HCT116 (cell line): ENCODE measurements at regions not wholly inside any gene's neighbourhood (a gene's known extent, or its start where the extent isn't known, plus 50 kb on each side); places are given as distances from the start of the nearest gene placed in this dataset.

Source experiments
- ATAC-seq: fragments of 200-7000 bp; cut with Tn5 transposase; 2 replicates; pipeline ENCODE4 v1.9.1; 2020; ENCODE audit warnings: mild to moderate bottlenecking, moderate library complexity
- BruUV-seq: library from RNA; stranded (reverse); fragments of 400-500 nt; replicated peaks from 2 replicates; lab custom pipeline; 2021; lab: Mats Ljungman, UMichigan
- CTCF ChIA-PET: fragments of 300-600 bp; sonication (Branson Sonifier 250); formaldehyde crosslinking; loops from one replicate; lab custom pipeline; 2021; ENCODE audit warnings: antibody characterized with exemption; lab: Charles Lee
- POLR2A ChIA-PET: fragments of 300-600, 350-600 bp; sonication (Branson Sonifier 250); formaldehyde crosslinking; loops from one replicate; lab custom pipeline; 2021; ENCODE audit warnings: antibody characterized with exemption; lab: Charles Lee
- RAD21 ChIA-PET, 2 experiments: fragments of 300-600 bp; sonication (Branson Sonifier 250); formaldehyde crosslinking; loops; one replicate each; lab custom pipeline; 2023; ENCODE audit warnings: low total read pairs in 2 of 2; ENCODE audit not compliant: uncharacterized antibody in 2 of 2, unreplicated experiment in 2 of 2, low non-redundant PET in 1 of 2; lab: Charles Lee
- DNase-seq: peaks from one replicate; pipeline ENCODE4 v3.0.0-alpha.2; 2010; ENCODE audit warnings: low read depth, low spot score
- H2AFZ ChIP-seq: fragments of 200-600 bp; shearing (Covaris generic), sonication (generic); 2 replicates; pipeline ENCODE4 v1.6.1; 2017; ENCODE audit warnings: low read depth, mixed run types, mixed read lengths, antibody characterized with exemption, low read length; ENCODE audit not compliant: poor library complexity, severe bottlenecking
- H3K27ac ChIP-seq: 2 replicates; pipeline ENCODE4 v1.5.1; 2012; ENCODE audit warnings: low read depth, low read length
- H3K27me3 ChIP-seq: fragments of 200-600 bp; sonication (generic); 2 replicates; pipeline ENCODE4 v1.6.1; 2016; ENCODE audit warnings: mixed run types, low read length, mixed read lengths; ENCODE audit not compliant: insufficient read depth
- H3K36me3 ChIP-seq, 2 experiments: fragments of 200-500 bp in 1 of 2; fragments of 200-600 bp in 1 of 2; sonication (Bioruptor generic) in 1 of 2; sonication (generic) in 1 of 2; 2 replicates each; pipeline versions ENCODE4 v1.5.1 to v1.6.1; 2014 to 2016; ENCODE audit warnings: low read length in 2 of 2, inconsistent platforms in 1 of 2, mixed read lengths in 1 of 2, mixed run types in 1 of 2; ENCODE audit not compliant: insufficient read depth in 2 of 2, control insufficient read depth in 1 of 2
- H3K4me1 ChIP-seq, 2 experiments: fragments of 200-600 bp in 1 of 2; sonication (generic) in 1 of 2; 2 replicates each; pipeline versions ENCODE4 v1.5.1 to v1.6.1; 2012 to 2017; ENCODE audit warnings: low read length in 2 of 2, inconsistent platforms in 1 of 2, mild to moderate bottlenecking in 1 of 2, mixed read lengths in 1 of 2, mixed run types in 1 of 2, moderate library complexity in 1 of 2; ENCODE audit not compliant: insufficient read depth in 2 of 2, control insufficient read depth in 1 of 2
- H3K4me2 ChIP-seq: fragments of 200-600 bp; sonication (generic); 2 replicates; pipeline ENCODE4 v1.6.1; 2017; ENCODE audit warnings: mixed run types, low read length, mixed read lengths
- H3K4me3 ChIP-seq, 2 experiments: fragments of 200-600 bp in 1 of 2; sonication (generic) in 1 of 2; replicated peaks in 1 of 2; 2 replicates each; pipeline ENCODE4 v1.5.1; 2011 to 2016; ENCODE audit warnings: low read length in 2 of 2, control low read depth in 1 of 2, low read depth in 1 of 2, mild to moderate bottlenecking in 1 of 2, mixed read lengths in 1 of 2, mixed run types in 1 of 2
- H3K79me2 ChIP-seq: fragments of 200-600 bp; sonication (generic); 2 replicates; pipeline ENCODE4 v1.6.1; 2017; ENCODE audit warnings: mild to moderate bottlenecking, mixed run types, low read length, moderate library complexity, mixed read lengths; ENCODE audit not compliant: insufficient read depth
- H3K9ac ChIP-seq: fragments of 200-600 bp; sonication (generic); 2 replicates; pipeline ENCODE4 v1.6.1; 2016; ENCODE audit warnings: low read length, mixed read lengths
- H3K9me2 ChIP-seq: fragments of 200-600 bp; sonication (generic), shearing (Covaris generic); 2 replicates; pipeline ENCODE4 v1.6.1; 2017; ENCODE audit warnings: mixed run types, mild to moderate bottlenecking, moderate library complexity; ENCODE audit not compliant: insufficient read depth
- H3K9me3 ChIP-seq, 2 experiments: fragments of 200-500 bp in 1 of 2; fragments of 200-600 bp in 1 of 2; sonication (Bioruptor generic) in 1 of 2; sonication (generic) in 1 of 2; 2 replicates each; pipeline ENCODE4 v1.6.1; 2014 to 2017; ENCODE audit warnings: low read length in 2 of 2, mixed read lengths in 2 of 2, inconsistent platforms in 1 of 2, low read depth in 1 of 2, mild to moderate bottlenecking in 1 of 2, mixed run types in 1 of 2, moderate library complexity in 1 of 2; ENCODE audit not compliant: control insufficient read depth in 1 of 2, insufficient read depth in 1 of 2
- H4K20me1 ChIP-seq: fragments of 200-600 bp; sonication (generic), shearing (Covaris generic); 2 replicates; pipeline ENCODE4 v1.6.1; 2017; ENCODE audit warnings: mixed run types, mild to moderate bottlenecking, moderate library complexity; ENCODE audit not compliant: insufficient read depth
- EGR1 ChIP-seq: IDR thresholded peaks from 2 replicates; pipeline ENCODE4 v1.6.1; 2012; ENCODE audit warnings: low read depth
- EZH2 ChIP-seq: fragments of 200-600 bp; sonication (generic); IDR thresholded peaks from 2 replicates; pipeline ENCODE4 v1.6.1; 2017; ENCODE audit warnings: antibody characterized with exemption, mixed run types
- JUND ChIP-seq: IDR thresholded peaks from 2 replicates; pipeline ENCODE4 v1.6.1; 2012
- RAD21 ChIP-seq: IDR thresholded peaks from 2 replicates; pipeline ENCODE4 v1.6.1; 2012; ENCODE audit warnings: low read depth, mild to moderate bottlenecking
- SP1 ChIP-seq: IDR thresholded peaks from 2 replicates; pipeline ENCODE4 v1.6.1; 2012; ENCODE audit warnings: low read depth
- SRF ChIP-seq: IDR thresholded peaks from 2 replicates; pipeline ENCODE4 v1.6.1; 2012; ENCODE audit warnings: low read depth
- TCF7L2 ChIP-seq: IDR thresholded peaks from 2 replicates; pipeline ENCODE4 v1.7.0; 2011; ENCODE audit warnings: borderline replicate concordance, inconsistent platforms; ENCODE audit not compliant: insufficient read depth, insufficient read length; ENCODE audit errors: extremely low read depth
- YY1 ChIP-seq: IDR thresholded peaks from 2 replicates; pipeline ENCODE4 v1.6.1; 2011; ENCODE audit warnings: low read length, low read depth, moderate library complexity, mild to moderate bottlenecking; ENCODE audit not compliant: insufficient replicate concordance; ENCODE audit errors: extremely low read depth
- ZNF274 ChIP-seq: fragments of 200-500 bp; sonication (Bioruptor generic); IDR thresholded peaks from 2 replicates; pipeline ENCODE4 v1.6.1; 2014; ENCODE audit warnings: mild to moderate bottlenecking, low read depth, low read length, inconsistent platforms
- intact Hi-C: fragments of 100-400 bp; cut with micrococcal nuclease; formaldehyde crosslinking; loops from 2 replicates; pipeline ENCODE4 v1.10.0; 2022
- TF ChIP-seq, protein P1 (sequence below): IDR thresholded peaks from 2 replicates; pipeline ENCODE4 v1.6.1; 2012; ENCODE audit warnings: low read depth
- TF ChIP-seq, protein P2 (sequence below): IDR thresholded peaks from 2 replicates; pipeline ENCODE4 v1.6.1; 2012

DNA sequence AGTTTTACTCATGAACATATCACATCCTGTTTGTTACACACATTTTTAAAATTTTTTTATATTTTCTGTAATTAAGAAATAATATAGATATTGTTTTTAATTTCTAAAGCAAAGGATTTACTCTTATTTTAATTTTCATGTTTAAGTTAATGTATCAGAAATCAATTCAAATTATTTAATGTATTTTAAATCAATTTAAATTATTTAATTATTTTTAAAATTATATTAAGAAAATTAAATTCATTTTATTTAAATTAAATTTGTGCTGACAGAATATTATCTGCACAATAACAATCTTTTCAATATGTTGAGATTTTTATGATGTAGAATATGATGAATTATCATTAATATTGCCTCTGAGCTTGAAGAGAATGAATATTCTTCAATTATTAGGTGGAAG, 681.2 kb upstream of the ALCAM start:
- no peaks in the 10 kb centered on the region for H3K27me3 ChIP-seq
- no peak for TF ChIP-seq YY1
- TF ChIP-seq SP1, result no peak
- no peak for TF ChIP-seq ZNF274
- TF ChIP-seq, protein P1, sequence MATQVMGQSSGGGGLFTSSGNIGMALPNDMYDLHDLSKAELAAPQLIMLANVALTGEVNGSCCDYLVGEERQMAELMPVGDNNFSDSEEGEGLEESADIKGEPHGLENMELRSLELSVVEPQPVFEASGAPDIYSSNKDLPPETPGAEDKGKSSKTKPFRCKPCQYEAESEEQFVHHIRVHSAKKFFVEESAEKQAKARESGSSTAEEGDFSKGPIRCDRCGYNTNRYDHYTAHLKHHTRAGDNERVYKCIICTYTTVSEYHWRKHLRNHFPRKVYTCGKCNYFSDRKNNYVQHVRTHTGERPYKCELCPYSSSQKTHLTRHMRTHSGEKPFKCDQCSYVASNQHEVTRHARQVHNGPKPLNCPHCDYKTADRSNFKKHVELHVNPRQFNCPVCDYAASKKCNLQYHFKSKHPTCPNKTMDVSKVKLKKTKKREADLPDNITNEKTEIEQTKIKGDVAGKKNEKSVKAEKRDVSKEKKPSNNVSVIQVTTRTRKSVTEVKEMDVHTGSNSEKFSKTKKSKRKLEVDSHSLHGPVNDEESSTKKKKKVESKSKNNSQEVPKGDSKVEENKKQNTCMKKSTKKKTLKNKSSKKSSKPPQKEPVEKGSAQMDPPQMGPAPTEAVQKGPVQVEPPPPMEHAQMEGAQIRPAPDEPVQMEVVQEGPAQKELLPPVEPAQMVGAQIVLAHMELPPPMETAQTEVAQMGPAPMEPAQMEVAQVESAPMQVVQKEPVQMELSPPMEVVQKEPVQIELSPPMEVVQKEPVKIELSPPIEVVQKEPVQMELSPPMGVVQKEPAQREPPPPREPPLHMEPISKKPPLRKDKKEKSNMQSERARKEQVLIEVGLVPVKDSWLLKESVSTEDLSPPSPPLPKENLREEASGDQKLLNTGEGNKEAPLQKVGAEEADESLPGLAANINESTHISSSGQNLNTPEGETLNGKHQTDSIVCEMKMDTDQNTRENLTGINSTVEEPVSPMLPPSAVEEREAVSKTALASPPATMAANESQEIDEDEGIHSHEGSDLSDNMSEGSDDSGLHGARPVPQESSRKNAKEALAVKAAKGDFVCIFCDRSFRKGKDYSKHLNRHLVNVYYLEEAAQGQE, result no peak
- TF ChIP-seq, protein P2, sequence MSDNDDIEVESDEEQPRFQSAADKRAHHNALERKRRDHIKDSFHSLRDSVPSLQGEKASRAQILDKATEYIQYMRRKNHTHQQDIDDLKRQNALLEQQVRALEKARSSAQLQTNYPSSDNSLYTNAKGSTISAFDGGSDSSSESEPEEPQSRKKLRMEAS, result no peak
- no peak for TF ChIP-seq EZH2
- no peak for TF ChIP-seq TCF7L2
- TF ChIP-seq SRF, result no peak
- no peak for TF ChIP-seq RAD21
- TF ChIP-seq JUND, result no peak
- TF ChIP-seq EGR1, result no peak

More for the DNA sequence above, 681.2 kb upstream of the ALCAM start:
- H3K4me2 ChIP-seq, result no peak overlapping the region
- DNase-seq, result no peak
- H3K79me2 ChIP-seq, result no peaks in the 10 kb centered on the region
- no peaks in the 10 kb centered on the region for H3K4me1 ChIP-seq
- H3K9me2 ChIP-seq, result no peaks in the 10 kb centered on the region; the same call in 1 of the 2 replicates
- intact Hi-C loops, result no loop called here
- H2AFZ ChIP-seq, result no peak overlapping the region
- no peaks in the 10 kb centered on the region for H3K36me3 ChIP-seq
- no TSS peak for BruUV-seq
- H3K9ac ChIP-seq, result no peak overlapping the region
- ChIA-PET RAD21 (no interaction called here), CTCF (no interaction called here), POLR2A (no interaction called here)
- H3K9me3 ChIP-seq, result no peaks in the 10 kb centered on the region
- no peak overlapping the region for H3K27ac ChIP-seq
- no peak for ATAC-seq
- H3K4me3 ChIP-seq, result no peak overlapping the region
- no peaks in the 10 kb centered on the region for H4K20me1 ChIP-seq
